ENCODE measurements at regions not wholly inside any gene's neighbourhood (a gene's known extent, or its start where the extent isn't known, plus 50 kb on each side); places are given as distances from the start of the nearest gene placed in this dataset.
A peak's percentile ranks its signal among the peaks of the same experiment; 100 is the strongest.

DNA sequence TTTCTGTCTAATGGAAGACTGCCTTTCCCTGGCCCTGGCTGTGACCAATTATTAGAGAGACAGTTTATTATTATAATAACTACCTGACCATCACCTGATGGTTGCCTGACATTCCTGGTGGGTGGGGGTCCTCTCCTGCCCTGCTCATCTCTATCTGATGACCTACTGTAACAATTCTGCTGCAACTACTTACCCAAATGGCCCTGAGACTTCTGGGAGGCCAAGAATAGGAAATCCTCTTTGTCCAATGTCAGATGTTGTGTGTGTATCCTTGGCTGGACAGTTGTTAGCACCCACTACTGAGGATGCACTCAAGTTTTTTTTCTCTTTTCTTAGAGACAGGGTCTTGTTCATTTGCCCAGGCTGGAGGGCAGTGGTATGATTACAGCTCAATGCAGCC, 110.3 kb downstream of the DDX1 start:
- no peak for DNase-seq

DNA sequence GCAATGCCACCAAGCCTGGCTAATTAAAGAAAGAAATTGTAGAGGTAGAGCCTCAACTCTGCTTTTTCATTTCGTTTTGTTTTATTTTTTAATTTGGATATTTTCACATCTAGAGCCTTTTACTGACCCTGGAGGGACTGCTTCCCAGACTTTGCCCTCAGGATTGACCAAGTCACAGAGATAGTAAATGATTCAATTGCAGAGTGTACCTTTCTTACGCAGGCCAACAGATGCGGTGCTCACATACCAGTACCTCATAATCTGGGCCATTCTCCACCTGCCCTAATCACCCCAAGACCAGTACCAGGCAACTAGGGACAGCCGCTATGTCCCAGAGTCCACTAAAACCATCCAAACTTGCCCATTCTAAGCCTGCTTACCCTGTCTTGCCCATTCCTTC, 110.8 kb downstream of the DDX1 start:
- DNase-seq: no peak

DNA sequence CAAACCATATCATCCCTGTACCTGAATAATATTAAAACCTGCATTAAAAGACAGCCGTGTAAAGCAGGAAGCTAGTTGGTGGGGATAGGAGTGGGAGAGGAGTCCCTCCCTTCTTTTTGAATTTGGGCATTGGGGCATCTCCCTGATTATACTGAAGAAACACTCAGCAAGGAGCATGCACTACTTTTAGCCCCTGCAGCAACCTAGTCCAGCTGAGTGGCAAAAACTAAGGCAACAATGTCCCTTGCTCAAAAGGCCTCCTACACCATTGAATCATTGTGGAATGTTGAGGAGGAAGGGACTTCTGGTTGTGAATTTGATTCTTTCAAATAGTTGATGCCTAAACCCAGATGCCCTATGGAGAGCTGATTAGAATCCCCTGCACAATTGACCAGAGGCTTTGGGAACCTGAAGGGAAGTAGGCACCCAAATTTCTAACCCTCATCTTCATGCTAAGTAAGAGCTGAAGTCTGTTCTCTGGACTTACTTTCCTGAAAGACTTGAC, 111.7 kb downstream of the DDX1 start:
- no peak for DNase-seq

DNA sequence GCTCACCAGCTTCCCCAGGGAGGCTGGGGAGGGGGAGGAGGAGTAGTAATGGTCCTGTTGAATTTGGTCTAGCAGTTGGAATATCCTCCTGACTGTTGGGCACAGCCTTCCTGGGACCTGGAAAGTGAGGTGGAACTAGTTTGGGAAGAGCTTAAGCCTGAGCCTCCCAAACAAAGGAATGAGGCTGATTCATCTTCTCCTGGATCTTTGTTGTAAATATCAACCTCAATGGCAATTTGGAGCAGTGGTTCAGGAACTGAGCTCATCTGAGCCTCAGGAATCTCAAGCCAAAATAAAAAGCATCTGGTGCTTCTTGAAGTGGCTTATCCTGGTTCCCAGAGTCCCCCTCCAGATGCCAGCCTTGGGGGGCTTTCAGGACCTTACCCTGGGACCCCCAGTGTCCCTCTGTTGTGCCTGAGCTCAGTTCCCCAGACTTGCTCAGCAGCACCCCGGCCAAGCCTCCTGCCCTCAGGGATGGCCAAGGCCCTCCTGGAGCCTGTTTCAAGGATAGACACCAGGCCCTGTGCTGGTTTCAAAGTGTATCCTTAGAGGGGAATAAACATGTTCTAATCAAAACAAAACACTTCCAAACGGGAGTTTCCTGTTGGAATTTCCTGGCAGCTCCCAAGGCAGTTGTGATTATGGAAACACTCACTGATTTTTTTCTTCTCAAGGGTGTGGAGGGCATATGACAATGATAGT, 112.6 kb downstream of the DDX1 start:
- DNase-seq: peak; percentile 35

DNA sequence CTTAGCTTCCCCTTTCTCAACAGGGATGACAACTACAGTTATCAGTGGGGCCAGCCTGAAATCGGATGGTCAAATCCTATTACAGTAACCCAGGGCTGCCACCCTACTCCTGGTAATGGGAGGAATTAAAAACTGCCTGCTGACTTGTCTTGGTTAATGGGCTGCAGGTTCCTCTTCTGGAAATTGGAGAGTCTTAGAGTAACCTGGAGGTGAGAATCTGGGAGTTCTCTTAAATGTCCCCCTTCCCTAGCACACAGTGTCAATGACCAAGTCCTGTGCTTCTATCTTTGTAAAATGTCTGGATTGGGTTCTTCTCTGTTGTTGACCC, 113.1 kb downstream of the DDX1 start:
- DNase-seq: no peak

DNA sequence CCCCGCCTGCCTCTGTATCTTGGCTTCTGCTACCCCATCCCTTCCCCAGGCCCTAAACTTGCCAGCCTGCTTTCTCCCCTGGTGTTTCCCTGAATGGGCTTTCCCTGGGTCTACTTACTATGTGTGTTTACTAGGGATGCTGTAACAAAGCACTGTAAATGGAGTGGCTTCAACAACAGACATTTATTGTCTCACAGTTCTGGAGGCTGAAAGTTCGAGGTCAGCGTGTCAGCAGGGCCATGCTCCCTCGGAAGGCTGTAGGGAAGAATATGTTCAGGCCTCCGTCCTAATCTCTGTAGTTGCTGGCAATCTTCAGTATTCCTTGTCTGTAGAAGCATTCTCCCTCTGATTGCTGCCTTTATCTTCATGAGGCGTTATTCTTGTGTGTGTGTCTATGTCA, 113.6 kb downstream of the DDX1 start:
- DNase-seq: no peak

DNA sequence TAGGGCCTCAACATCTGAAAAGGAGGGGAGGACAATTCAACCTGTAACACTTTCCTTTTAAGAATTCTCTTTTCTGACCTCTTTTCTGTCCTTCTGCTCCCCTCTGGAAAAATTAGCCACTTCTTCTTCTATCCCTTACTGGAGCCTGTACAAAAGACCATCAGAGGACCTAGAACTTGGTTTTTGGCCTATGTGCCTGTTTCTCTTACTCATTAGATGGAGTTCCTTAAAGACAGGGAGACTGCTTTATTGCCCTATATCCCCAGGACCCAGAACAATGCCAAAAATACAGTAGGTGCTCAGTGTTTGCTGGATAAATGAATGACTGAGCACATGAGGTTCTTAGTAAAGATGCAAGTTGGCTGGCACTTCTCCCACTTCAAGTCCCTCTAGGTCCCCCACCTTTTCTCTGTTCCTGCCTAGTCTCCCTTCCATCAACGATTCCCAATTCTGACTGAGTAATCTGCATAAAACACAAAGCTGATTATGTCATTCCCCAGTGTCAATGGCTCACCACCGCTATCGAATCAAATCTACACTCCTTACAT, 114.2 kb downstream of the DDX1 start:
- DNase-seq: no peak

DNA sequence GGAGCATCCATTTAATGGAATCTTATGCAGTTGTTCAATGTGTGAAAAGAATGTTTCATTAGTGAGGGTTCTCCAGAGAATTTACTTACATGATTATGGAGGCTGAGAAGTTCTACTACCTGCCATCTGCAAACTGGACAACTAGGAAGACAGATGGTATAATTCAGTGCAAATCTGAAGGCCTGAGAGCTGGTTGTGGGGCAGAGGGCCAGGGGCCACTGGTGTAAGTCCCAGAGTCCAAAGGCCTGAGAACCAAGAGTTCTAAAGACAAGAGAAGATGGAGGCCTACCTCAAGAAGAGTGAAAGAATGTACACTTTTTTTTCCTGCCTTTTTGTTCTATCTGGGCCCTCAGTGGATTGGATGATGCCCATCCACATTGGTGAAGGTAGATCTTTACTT, 114.8 kb downstream of the DDX1 start:
- no peak for DNase-seq

DNA sequence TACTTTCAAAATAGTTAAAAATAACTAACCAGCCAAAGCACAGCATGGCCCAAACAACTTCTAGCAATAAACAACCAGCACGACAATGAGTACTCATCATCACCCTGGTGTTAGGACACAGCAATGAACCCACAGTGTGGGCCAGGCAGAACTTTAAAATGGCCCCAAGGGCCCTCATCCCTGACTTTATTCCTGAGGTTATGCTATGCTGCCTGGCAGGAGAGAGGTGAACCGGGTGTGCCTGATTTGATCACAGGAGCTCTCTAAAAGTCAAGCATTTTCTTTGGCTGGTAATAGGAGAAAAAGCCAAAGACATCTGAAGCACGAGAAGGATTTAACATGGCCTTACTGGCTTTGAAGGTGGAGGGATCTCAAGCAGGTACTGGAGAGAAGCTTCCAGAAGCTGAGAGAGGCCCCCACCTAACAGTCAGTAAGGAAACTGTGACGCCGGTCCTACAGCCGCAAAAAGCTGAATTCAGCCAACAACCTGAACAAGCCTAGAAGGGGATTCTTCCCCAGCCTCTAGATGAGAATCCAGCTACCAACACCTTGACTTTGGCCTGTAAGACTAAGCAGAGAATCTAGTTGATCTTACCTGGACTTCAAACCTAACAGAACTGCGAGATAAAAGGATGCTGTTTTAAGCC, 115.4 kb downstream of the DDX1 start:
- no peak for DNase-seq

DNA sequence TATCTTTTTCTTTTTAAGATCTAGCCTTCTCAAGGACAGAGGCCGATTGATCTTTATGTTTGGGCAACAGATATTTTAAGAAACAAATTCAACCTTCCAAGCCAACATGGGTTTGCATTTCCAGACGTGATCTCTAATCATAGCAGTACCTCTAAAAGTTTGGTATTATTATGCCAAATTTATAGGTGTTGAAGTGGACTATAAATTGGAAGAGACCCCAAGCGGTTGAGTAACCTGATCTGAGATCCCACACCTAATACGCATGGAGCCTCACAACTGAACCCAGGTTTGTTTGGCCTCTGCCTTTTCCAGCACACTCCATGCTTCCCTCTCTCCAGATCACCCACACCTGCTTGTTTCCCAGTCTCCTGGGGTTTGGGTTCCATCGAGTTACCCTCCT, 116.5 kb downstream of the DDX1 start:
- no peak for DNase-seq

DNA sequence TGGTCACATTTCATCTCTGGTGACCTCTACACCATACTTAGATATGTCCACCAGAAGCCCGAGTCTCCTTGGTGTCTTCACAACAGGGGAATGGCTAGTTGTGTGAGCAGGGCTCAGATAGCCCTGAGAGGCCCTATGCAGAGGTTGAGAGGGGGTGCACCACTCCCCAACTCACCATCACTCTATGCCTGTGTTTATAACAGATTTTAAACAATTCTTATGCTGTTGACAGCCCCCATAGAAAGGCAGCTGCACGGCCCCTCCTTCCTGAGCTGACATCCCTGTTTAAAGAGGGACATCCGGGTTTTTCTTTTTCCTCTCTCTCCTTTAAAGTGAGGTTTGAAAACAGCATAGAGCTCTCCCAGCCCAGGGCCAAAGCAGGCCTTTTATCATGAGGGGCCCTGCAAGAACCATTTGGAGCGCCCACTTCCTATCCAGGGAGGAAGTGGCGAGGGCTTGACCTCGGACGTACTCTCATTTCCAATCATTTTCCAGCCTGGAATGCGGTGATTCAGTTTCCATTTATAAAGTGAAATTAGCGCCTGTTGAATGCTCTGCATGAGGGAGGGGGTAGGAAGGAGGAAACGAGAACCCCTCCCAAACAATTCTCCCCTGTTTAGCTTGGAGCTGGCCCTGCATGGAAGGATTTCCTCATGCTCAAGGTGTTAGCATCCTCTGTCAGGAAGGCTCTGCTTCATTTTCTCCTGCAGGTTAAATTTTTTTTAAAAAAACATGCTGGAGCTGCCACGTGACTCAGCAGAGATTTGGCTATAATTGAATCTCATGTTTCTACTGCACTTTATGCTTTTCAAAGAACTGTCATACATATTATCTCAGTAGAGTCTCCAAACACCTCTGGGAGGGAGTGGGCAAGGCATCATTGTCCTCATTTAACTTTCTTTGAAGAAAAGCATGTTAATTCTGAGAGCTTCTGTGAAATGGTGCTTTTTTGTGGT, 117.5 kb downstream of the DDX1 start:
- no peak for DNase-seq

DNA sequence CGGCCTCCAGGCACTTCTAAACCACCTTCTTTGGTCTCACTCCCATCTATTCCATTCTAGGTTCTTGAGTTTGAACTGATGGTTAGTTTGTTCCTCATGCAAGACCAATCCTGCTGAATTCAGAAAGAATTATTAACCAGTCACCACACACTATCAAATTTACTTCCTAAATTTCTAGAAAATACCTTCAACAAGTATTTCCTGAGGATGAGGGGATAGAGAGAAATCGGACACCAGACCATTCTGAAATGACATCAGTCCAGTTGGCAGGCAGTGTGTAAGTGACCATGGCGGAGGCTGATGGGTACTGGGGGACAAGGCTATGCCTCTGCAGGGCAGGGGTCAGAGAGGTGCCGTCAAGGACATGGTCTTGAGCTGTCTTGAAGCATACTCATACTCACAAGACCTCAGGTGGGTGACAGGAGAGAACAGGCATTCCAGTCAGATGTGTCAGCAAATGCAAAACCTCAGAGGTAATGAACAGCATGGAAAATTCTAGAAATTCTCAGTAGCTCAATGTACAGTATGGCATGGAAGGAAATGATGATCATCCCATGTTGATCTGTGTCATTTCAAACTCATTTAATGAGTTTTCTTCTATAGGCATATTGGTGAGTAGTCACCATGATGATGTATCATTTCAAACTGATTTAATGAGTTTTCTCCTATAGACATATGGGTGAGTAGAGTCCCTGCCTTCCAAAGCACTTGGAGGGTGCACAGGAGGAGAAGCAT, 119.6 kb downstream of the DDX1 start:
- no peak for DNase-seq

DNA sequence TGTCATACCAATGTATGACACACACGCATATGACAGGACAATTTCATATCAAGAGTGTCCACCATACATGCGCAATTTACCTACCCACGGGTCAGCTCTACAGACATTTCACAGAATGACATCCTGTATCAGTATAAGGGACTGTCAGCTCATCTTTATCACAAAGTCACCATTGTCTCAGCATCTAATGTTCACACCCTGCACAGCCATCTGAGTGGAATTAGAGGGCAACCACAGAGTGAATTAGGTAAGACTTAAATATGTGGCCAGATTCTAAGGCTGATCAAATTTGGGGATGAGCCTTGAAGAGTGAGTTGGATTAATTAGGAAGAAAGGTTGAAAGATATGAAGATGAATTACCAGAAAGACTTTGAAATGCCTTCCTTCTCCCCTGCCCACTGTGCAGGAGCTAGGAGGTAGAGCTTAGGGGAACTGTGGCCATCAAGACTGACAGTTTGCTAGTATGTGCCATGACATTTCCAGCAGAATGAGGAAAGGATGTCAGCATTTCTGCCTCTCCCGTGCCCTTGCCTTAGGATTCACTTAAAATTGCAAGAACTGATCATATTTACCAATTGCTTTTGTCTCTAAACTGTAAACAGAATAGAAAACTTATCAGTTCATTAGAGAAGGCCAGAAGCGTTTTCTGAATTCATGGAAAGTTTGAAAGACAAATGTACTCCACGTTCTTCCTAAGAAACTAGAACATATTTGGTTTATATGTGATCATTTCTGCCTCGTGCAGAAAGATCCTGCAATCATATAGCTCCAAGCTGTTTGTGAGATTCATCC, 121.1 kb downstream of the DDX1 start:
- DNase-seq: no peak

DNA sequence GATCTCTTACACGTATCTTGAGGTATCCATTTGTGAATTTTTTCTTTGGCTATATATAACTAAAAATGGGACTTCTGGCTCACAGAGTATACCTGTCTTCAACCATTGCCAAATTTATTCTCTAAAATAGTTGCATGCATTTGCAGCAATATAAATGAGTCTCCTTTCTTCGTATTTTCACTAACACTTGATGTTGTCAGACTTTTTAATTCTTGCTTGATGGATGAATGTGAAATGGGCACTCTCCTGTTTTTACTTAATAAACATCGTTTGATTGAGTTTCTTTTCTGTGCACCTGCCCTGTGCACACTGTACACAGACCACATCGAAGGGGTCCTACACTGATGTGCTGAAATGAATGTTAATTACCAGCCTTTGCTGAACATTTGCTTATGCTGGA, 121.8 kb downstream of the DDX1 start:
- DNase-seq: no peak

DNA sequence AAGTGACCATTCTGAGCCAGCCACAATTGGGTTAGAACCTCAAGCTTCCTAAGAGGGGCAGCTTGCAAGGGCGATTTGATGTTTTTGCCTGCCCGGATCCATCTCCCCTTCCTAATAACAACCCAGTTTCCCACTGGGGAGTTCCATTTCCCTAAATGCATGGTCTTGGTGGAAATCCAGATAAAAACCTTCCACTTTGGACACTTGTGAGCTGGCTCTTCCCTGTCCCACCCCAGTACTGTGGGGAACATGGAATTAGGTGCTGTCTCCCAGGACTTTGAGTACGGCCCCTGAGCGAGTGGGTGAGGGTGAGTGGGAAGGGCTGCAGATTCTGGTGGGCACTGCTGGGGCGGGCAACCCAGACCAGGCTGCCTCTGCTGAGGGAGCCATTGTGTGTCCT, 122.3 kb downstream of the DDX1 start:
- no peak for DNase-seq

DNA sequence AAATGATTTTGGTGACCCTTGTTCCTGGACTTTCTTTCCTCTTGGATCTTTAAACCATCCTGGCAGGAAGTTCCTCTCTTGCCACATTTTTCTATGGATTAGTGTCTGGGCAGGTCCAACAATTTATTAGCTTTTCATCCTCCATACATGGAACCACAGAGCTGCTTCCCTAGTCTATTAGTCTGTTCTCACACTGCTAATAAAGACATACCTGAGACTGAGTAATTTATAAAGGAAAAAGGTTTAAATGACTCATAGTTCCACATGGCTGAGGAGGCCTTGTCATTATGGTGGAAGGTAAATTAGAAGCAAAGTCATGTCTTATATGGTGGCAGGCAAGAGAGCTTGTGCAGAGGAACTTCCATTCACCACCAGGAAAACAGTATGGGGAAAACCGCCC, 122.9 kb downstream of the DDX1 start:
- no peak for DNase-seq

DNA sequence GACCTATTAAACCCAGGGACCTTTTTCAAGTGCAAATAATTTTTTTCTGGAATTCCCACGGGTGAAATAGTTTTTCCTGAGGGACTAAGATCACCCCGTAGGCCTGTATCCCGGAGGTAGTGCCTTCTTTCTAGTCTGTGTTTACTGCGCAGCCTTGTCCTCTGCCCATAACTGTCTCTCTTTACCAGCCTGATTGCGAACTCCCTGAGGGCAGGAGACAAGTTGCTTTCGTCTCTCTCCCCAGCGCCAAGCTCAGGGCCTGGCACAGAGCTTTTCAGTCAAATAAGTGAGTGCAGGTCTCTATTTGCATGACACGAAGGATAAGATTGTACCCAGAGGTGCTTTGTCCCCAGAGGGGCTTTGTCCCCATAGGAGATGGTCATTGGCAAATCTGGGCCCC, 123.9 kb downstream of the DDX1 start:
- DNase-seq: no peak

DNA sequence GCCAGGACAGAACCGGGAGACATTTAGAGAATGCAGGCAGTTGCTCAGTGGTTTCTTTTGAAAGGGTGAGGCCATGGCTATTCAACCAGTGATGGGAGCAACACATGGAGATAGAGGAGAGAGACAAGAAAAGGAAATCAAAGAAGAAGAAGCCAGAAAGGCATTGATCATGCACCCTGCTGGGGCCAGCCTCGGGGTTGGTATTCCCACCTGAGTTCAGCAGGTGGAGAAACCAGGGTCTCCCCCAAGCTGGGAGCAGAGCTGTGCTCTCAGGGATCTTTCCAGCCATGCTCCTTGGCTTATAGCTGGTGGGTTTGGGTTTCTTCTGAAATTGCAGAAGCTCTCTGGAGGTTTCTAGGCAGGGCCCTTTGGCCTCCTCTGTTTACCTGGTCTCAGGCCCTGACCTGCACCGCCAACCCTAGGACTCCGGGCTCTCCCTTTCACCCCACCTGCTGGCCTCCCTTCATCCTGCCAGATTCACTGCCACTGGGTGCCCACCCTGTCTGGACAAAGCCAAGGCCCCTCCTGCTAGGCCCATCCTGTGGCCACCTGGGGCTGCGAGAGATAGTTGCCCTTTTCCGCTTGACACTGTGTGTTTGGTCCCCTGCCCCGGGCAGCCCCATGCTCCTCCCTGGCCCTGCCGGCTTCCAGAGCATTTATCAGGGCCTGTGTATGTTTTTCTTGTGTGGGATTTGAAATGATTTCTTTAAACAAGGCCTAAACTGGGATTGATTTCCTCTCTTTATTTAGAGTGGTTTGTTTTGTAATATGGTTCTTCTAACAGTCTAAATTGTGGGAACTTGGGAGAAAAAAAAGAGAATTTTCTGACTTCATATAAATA, 126.7 kb downstream of the DDX1 start:
- no peak for DNase-seq

DNA sequence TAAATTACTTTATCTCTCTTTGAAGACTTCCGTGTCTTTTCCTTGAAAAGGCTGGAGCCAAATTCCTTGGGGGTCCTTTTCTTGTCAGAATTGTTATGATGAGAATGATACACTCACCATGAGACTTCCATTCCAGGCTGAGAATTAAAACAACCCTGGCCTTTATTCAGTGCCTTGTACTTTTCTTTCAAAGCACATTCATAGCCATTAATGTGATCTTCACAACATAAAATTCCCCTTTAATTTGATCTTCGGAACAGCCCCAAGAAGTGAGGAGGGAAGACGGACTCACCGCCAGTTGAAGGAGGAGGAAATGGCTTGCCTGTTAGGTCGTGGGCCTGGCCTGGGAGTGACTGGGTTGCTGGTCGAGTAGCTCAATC, 127.3 kb downstream of the DDX1 start:
- no peak for DNase-seq

DNA sequence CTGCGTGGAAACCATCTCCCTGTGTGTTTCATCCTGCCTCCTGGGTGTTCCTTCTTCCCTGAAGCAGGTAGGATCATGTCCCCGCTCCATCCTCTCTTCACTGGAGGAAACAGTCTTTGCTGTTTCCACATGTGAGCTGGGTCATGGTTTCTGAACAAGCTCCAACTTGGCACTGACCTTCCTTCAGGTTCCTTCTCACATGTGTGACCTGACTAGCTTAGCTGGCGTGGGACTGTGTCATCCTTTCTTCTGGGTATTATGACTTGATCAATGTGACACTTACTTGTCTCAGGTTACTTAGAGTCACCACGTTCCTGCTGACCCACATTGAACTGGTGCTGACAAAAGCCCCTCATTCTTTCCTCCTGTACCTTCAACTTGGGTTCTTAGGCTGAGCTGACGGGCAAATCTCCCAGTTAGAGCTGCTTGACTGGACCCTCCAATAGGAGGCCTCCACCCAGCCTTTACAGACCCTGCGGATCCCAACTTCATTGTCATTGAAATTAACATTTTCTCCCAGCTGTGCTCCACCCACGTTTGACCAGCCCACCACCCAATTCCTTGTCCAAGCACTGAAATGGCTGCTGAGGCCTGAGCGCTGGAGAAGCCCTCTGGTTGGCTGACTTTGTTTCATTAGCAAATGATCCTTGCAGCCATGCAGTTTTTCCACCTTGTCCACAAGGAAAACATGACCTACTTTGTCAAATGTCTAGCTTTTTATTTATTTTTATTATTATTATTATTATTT, 128.1 kb downstream of the DDX1 start:
- DNase-seq: no peak

Data from skin of body (tissue), 1 donor.